ENCODE measurements at regions not wholly inside any gene's neighbourhood (a gene's known extent, or its start where the extent isn't known, plus 50 kb on each side); places are given as distances from the start of the nearest gene placed in this dataset.

DNA sequence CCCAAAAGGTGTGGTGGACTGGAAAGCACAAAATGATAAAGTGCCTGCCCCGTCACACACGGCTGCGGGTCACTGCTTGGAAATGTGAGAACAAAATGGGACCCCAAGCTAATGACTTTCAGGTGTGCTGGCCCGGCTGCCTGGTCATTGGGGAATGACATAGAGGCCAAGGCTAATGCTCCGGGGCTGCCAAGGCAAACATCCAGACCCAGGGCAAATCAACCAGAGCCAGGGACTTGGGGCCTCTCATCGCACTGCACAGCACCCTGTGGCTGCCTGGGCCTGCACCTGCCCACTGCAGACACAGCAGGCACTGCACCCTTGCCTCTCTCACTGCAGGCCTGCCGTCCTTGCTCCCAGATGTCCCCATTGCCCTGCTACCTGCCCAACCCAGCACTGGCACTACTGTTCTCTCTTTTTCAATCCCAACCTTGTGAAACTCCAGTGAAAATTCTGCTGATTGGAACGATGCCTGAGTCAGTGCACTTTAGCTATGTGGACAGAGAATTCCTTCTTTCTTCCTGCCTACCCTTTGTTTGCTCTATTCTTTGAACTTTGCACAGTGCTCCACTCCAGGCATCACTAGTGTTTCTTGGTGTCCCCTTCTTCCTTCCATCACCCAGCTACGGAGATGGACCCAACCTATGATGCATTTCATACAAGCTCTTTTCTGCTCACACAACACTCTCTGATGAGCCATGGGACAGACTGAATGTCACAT lies 849.5 kb downstream of the MAFB start:
- Histone ChIP-seq H2BK12ac (ENCODE audit: low read length) (no peak overlapping the region), H2AK5ac (ENCODE audit: low read depth, low read length) (no peak overlapping the region), H4K8ac (ENCODE audit: low read depth, low read length) (no peak overlapping the region), H3K36me3 (replicated peaks in 1 of 2; ENCODE audit: control insufficient read depth in 2 of 2, insufficient read depth in 2 of 2, low read length in 2 of 2) (no peaks in the 10 kb centered on the region), H2AFZ (ENCODE audit: low read length) (no peak overlapping the region), H2BK120ac (ENCODE audit: low read depth, low read length) (no peak overlapping the region), H3K9me3 (replicated peaks in 1 of 2; ENCODE audit: control insufficient read depth in 2 of 2, insufficient read depth in 1 of 2, low read depth in 1 of 2, low read length in 2 of 2) (no peaks in the 10 kb centered on the region), H3K4me2 (ENCODE audit: insufficient read depth, low read length, poor library complexity, severe bottlenecking) (no peak overlapping the region), H3K4me1 (ENCODE audit: control insufficient read depth in 2 of 2, insufficient read depth in 1 of 2, low read depth in 1 of 2, low read length in 2 of 2) (peaks cover 0 to 6% of the 10 kb centered on the region in 2 donors), H3K9ac (ENCODE audit: low read depth, low read length, poor library complexity) (no peak overlapping the region), H2BK5ac (ENCODE audit: low read length) (no peak overlapping the region), H4K91ac (ENCODE audit: low read depth, low read length, poor library complexity) (no peak overlapping the region), H3K14ac (ENCODE audit: low read length) (no peak overlapping the region), H3K4ac (ENCODE audit: low read length) (no peak overlapping the region), H3K27ac (replicated peaks; ENCODE audit: low read length) (no peak overlapping the region), H3K23ac (ENCODE audit: low read depth, low read length, poor library complexity) (no peak overlapping the region), H3K79me1 (ENCODE audit: low read depth, low read length) (no peaks in the 10 kb centered on the region), H3K4me3 (ENCODE audit: low read length in 2 of 2) (no peak overlapping the region), H3K27me3 (ENCODE audit: control insufficient read depth in 3 of 3, insufficient read depth in 3 of 3, low read depth in 1 of 3, low read length in 3 of 3) (peaks cover 0 to 62% (median 0%) of the 10 kb centered on the region in 3 experiments), H3K18ac (ENCODE audit: low read length) (peak overlapping the region; percentile 66), H2BK15ac (ENCODE audit: low read length) (no peak overlapping the region)
- no peak for DNase-seq (ENCODE audit: low spot score)
- no CpG with 5 or more reads among the region's 9 CpGs for WGBS, 2 donors (ENCODE audit: extremely low coverage in 2 of 2, insufficient read length in 2 of 2, insufficient replicate concordance in 1 of 2)

DNA sequence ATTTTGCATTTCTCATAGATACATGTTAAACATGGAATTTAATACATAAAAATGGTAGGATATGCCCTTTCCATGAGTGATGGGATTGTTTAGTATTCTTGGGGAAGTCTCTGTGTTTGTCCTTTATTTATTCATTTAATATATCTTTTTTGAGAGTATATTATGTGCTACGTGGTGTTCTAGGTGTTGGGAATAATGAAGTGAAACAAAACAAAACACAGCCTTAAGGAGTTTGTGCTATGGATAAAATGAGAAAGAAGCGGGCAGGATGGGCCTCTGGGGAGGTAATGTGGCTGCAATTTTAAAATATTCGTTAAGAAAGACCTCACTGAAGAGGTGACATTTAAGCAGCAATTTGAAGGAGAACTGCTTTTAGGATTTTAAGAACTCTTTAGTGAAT lies 851.5 kb downstream of the MAFB start:
- Histone ChIP-seq H3K14ac (ENCODE audit: low read length) (no peak overlapping the region), H3K18ac (ENCODE audit: low read length) (no peak overlapping the region), H2BK15ac (ENCODE audit: low read length) (no peak overlapping the region), H3K23ac (ENCODE audit: low read depth, low read length, poor library complexity) (no peak overlapping the region), H2AFZ (ENCODE audit: low read length) (no peak overlapping the region), H3K4me1 (ENCODE audit: control insufficient read depth in 2 of 2, insufficient read depth in 1 of 2, low read depth in 1 of 2, low read length in 2 of 2) (peaks cover 0 to 6% of the 10 kb centered on the region in 2 donors), H3K79me1 (ENCODE audit: low read depth, low read length) (no peaks in the 10 kb centered on the region), H4K91ac (ENCODE audit: low read depth, low read length, poor library complexity) (no peak overlapping the region), H3K4me2 (ENCODE audit: insufficient read depth, low read length, poor library complexity, severe bottlenecking) (no peak overlapping the region), H2BK5ac (ENCODE audit: low read length) (no peak overlapping the region), H3K4ac (ENCODE audit: low read length) (no peak overlapping the region), H3K9me3 (replicated peaks in 1 of 2; ENCODE audit: control insufficient read depth in 2 of 2, insufficient read depth in 1 of 2, low read depth in 1 of 2, low read length in 2 of 2) (no peaks in the 10 kb centered on the region), H3K36me3 (replicated peaks in 1 of 2; ENCODE audit: control insufficient read depth in 2 of 2, insufficient read depth in 2 of 2, low read length in 2 of 2) (no peaks in the 10 kb centered on the region), H2BK12ac (ENCODE audit: low read length) (no peak overlapping the region), H3K27me3 (ENCODE audit: control insufficient read depth in 3 of 3, insufficient read depth in 3 of 3, low read depth in 1 of 3, low read length in 3 of 3) (peaks cover 0 to 44% (median 0%) of the 10 kb centered on the region in 3 experiments), H2AK5ac (ENCODE audit: low read depth, low read length) (no peak overlapping the region), H3K9ac (ENCODE audit: low read depth, low read length, poor library complexity) (no peak overlapping the region), H2BK120ac (ENCODE audit: low read depth, low read length) (no peak overlapping the region), H4K8ac (ENCODE audit: low read depth, low read length) (no peak overlapping the region), H3K4me3 (ENCODE audit: low read length in 2 of 2) (no peak overlapping the region), H3K27ac (replicated peaks; ENCODE audit: low read length) (no peak overlapping the region)
- DNase-seq (ENCODE audit: low spot score), result no peak
- WGBS, 2 donors (ENCODE audit: extremely low coverage in 2 of 2, insufficient read length in 2 of 2, insufficient replicate concordance in 1 of 2), result no CpG with 5 or more reads among the region's 3 CpGs

DNA sequence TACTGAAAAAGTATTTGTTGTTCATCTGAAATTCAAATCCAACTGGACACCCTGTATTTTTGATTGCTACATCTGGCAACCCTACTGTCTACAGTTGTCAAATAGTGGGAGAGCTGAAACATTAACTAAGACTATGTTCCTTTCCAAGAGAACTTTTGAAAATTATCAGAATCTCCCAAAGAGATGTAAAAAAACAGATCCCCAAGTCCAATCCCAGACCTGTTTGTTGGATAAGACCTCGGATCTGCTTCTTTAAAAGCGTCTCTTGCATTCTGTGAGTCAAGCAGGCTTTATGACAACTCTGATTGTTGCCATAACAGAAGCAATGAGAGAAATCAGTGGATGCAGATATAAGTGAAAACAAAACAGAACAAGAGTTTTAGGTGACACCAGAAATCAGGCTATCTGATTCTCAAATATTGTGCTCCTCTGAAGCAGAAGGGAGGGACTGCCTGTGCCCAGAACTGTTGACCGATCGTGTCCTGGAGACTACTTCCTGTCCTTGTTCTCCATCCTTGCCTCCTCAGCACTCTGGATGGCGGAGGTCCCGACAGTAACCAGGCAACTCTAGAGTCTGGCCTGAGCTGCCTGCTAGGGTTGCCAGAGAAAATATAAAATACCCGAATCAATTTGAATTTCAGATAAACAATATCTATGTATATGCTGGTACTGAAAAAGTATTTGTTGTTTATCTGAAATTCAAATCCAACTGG lies 853.8 kb downstream of the MAFB start:
- H2BK5ac ChIP-seq (ENCODE audit: low read length), result no peak overlapping the region
- no peaks in the 10 kb centered on the region for H3K36me3 ChIP-seq (replicated peaks in 1 of 2; ENCODE audit: control insufficient read depth in 2 of 2, insufficient read depth in 2 of 2, low read length in 2 of 2)
- WGBS, 2 donors (ENCODE audit: extremely low coverage in 2 of 2, insufficient read length in 2 of 2, insufficient replicate concordance in 1 of 2), result no CpG with 5 or more reads among the region's 7 CpGs
- H3K9me3 ChIP-seq (replicated peaks in 1 of 2; ENCODE audit: control insufficient read depth in 2 of 2, insufficient read depth in 1 of 2, low read depth in 1 of 2, low read length in 2 of 2), result no peaks in the 10 kb centered on the region
- H2BK12ac ChIP-seq (ENCODE audit: low read length), result no peak overlapping the region
- H3K27me3 ChIP-seq (ENCODE audit: control insufficient read depth in 3 of 3, insufficient read depth in 3 of 3, low read depth in 1 of 3, low read length in 3 of 3), result peaks cover 0 to 41% (median 0%) of the 10 kb centered on the region in 3 experiments
- no peak overlapping the region for H2BK15ac ChIP-seq (ENCODE audit: low read length)
- H3K18ac ChIP-seq (ENCODE audit: low read length), result no peak overlapping the region
- H3K4me2 ChIP-seq (ENCODE audit: insufficient read depth, low read length, poor library complexity, severe bottlenecking), result no peak overlapping the region
- H3K79me1 ChIP-seq (ENCODE audit: low read depth, low read length), result no peaks in the 10 kb centered on the region
- H3K4me3 ChIP-seq (ENCODE audit: low read length in 2 of 2), result no peak overlapping the region
- H3K4me1 ChIP-seq (ENCODE audit: control insufficient read depth in 2 of 2, insufficient read depth in 1 of 2, low read depth in 1 of 2, low read length in 2 of 2), result peaks cover 0 to 6% of the 10 kb centered on the region in 2 donors
- H4K8ac ChIP-seq (ENCODE audit: low read depth, low read length), result no peak overlapping the region
- H2AFZ ChIP-seq (ENCODE audit: low read length), result no peak overlapping the region
- H2AK5ac ChIP-seq (ENCODE audit: low read depth, low read length), result no peak overlapping the region
- no peak overlapping the region for H3K4ac ChIP-seq (ENCODE audit: low read length)
- no peak overlapping the region for H3K9ac ChIP-seq (ENCODE audit: low read depth, low read length, poor library complexity)
- DNase-seq (ENCODE audit: low spot score), result no peak
- H3K23ac ChIP-seq (ENCODE audit: low read depth, low read length, poor library complexity), result no peak overlapping the region
- H3K14ac ChIP-seq (ENCODE audit: low read length), result no peak overlapping the region
- H2BK120ac ChIP-seq (ENCODE audit: low read depth, low read length), result no peak overlapping the region
- H3K27ac ChIP-seq (replicated peaks; ENCODE audit: low read length), result no peak overlapping the region
- no peak overlapping the region for H4K91ac ChIP-seq (ENCODE audit: low read depth, low read length, poor library complexity)

DNA sequence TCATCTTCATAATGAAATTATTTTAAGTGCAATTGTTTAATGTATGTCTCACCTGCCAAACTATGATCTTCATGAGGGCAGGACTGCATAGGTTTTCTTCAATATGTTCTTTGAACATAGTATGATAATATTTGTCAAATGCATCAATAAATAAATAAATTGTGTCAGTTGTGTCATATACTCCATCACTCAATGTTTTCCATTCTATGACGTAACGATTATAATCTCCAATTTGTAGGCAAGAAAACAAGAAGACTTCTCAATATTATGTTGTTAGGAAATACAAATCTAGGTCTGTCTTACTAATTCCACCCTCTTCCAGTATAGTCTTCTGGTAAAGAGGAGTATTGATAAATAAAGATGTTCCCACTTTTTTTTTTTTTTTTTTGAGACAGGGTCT lies 858.1 kb downstream of the MAFB start:
- Histone ChIP-seq H3K23ac (ENCODE audit: low read depth, low read length, poor library complexity) (no peak overlapping the region), H3K4me3 (ENCODE audit: low read length in 2 of 2) (no peak overlapping the region), H3K4me2 (ENCODE audit: insufficient read depth, low read length, poor library complexity, severe bottlenecking) (no peak overlapping the region), H3K27ac (replicated peaks; ENCODE audit: low read length) (no peak overlapping the region), H3K79me1 (ENCODE audit: low read depth, low read length) (no peaks in the 10 kb centered on the region), H3K9me3 (replicated peaks in 1 of 2; ENCODE audit: control insufficient read depth in 2 of 2, insufficient read depth in 1 of 2, low read depth in 1 of 2, low read length in 2 of 2) (no peaks in the 10 kb centered on the region), H3K9ac (ENCODE audit: low read depth, low read length, poor library complexity) (no peak overlapping the region), H3K36me3 (replicated peaks in 1 of 2; ENCODE audit: control insufficient read depth in 2 of 2, insufficient read depth in 2 of 2, low read length in 2 of 2) (no peaks in the 10 kb centered on the region), H3K4ac (ENCODE audit: low read length) (no peak overlapping the region), H2AK5ac (ENCODE audit: low read depth, low read length) (no peak overlapping the region), H3K27me3 (ENCODE audit: control insufficient read depth in 3 of 3, insufficient read depth in 3 of 3, low read depth in 1 of 3, low read length in 3 of 3) (peaks cover 0 to 25% (median 0%) of the 10 kb centered on the region in 3 experiments), H2BK5ac (ENCODE audit: low read length) (no peak overlapping the region), H2BK12ac (ENCODE audit: low read length) (no peak overlapping the region), H2BK120ac (ENCODE audit: low read depth, low read length) (no peak overlapping the region), H3K4me1 (ENCODE audit: control insufficient read depth in 2 of 2, insufficient read depth in 1 of 2, low read depth in 1 of 2, low read length in 2 of 2) (peaks cover 0 to 5% of the 10 kb centered on the region in 2 donors), H2BK15ac (ENCODE audit: low read length) (no peak overlapping the region), H3K18ac (ENCODE audit: low read length) (no peak overlapping the region), H2AFZ (ENCODE audit: low read length) (no peak overlapping the region), H4K8ac (ENCODE audit: low read depth, low read length) (no peak overlapping the region), H3K14ac (ENCODE audit: low read length) (no peak overlapping the region), H4K91ac (ENCODE audit: low read depth, low read length, poor library complexity) (no peak overlapping the region)
- no peak for DNase-seq (ENCODE audit: low spot score)
- WGBS, 2 donors (ENCODE audit: extremely low coverage in 2 of 2, insufficient read length in 2 of 2, insufficient replicate concordance in 1 of 2), result no CpG with 5 or more reads among the region's 2 CpGs

All from neuronal stem cell (in vitro differentiated cells).